Spleen (tissue), 11 donors: ENCODE measurements at regions not wholly inside any gene's neighbourhood (a gene's known extent, or its start where the extent isn't known, plus 50 kb on each side); places are given as distances from the start of the nearest gene placed in this dataset.

Experiments
- DNase-seq: peaks from one replicate; pipeline ENCODE4 v3.0.0-alpha.2; 2020
- H3K27ac ChIP-seq, 8 donors: fragments of 200-600 bp; sonication (generic) in 7 of 8; 1 replicate in 4 of 8; 2 replicates in 4 of 8; pipeline versions ENCODE4 v1.5.0 to v1.8.0; 2016 to 2021; ENCODE audit warnings: inconsistent platforms in 4 of 8, mild to moderate bottlenecking in 4 of 8, moderate library complexity in 1 of 8
- H3K27me3 ChIP-seq, 7 donors: fragments of 200-600 bp; sonication (generic) in 6 of 7; replicated peaks in 1 of 7; 1 replicate in 4 of 7; 2 replicates in 3 of 7; pipeline versions ENCODE4 v1.5.0 to v1.8.0; 2016 to 2021; ENCODE audit warnings: inconsistent platforms in 3 of 7, mild to moderate bottlenecking in 1 of 7
- H3K36me3 ChIP-seq, 6 donors: fragments of 200-600 bp; sonication (generic) in 5 of 6; 1 replicate in 4 of 6; 2 replicates in 2 of 6; pipeline versions ENCODE4 v1.5.0 to v1.8.0; 2016 to 2021; ENCODE audit warnings: inconsistent platforms in 2 of 6
- H3K4me1 ChIP-seq, 6 donors: fragments of 200-600 bp; sonication (generic) in 5 of 6; 1 replicate in 3 of 6; 2 replicates in 3 of 6; pipeline versions ENCODE4 v1.5.0 to v1.8.0; 2016 to 2021; ENCODE audit warnings: inconsistent platforms in 3 of 6
- H3K4me3 ChIP-seq, 8 donors: fragments of 200-600 bp; sonication (generic) in 7 of 8; 1 replicate in 4 of 8; 2 replicates in 4 of 8; pipeline versions ENCODE4 v1.5.0 to v1.8.0; 2016 to 2021; ENCODE audit warnings: inconsistent platforms in 4 of 8, mild to moderate bottlenecking in 4 of 8, moderate library complexity in 2 of 8
- H3K9me3 ChIP-seq, 8 donors: fragments of 200-600 bp; sonication (generic) in 7 of 8; 1 replicate in 4 of 8; 2 replicates in 4 of 8; pipeline versions ENCODE4 v1.5.0 to v1.8.0; 2016 to 2021; ENCODE audit warnings: inconsistent platforms in 4 of 8
- POLR2A ChIP-seq, 3 donors: fragments of 450-650 bp; IDR thresholded peaks; one replicate each; pipeline ENCODE4 v1.5.1; 2017; ENCODE audit warnings: antibody characterized with exemption in 3 of 3, mild to moderate bottlenecking in 1 of 3
- POLR2AphosphoS5 ChIP-seq, 3 donors: sonication (generic); formaldehyde crosslinking; IDR thresholded peaks; one replicate each; pipeline ENCODE4 v1.5.1; 2017; ENCODE audit warnings: antibody characterized with exemption in 3 of 3
- WGBS, 5 donors: extraction: QIAGEN DNeasy Blood & Tissue Kit in 3 of 5; methylation state at CpG; one replicate each; pipeline versions ENCODE4 v1.1.5 to v1.1.7; 2013 to 2018; 5-methylcytosine and 5-hydroxymethylcytosine counted together
- intact Hi-C: fragments of 100-400 bp; cut with DNase I; formaldehyde crosslinking; loops from one replicate; pipeline ENCODE4 v1.15.0; 2023; ENCODE audit warnings: low total_unique reads
- TF ChIP-seq, protein P1 (sequence below), 11 experiments: fragments of 200-600 bp in 7 of 11; fragments of 450-650 bp in 4 of 11; sonication (generic) in 4 of 11; IDR thresholded peaks in 8 of 11; conservative IDR thresholded peaks in 3 of 11; 1 replicate in 7 of 11; 2 replicates in 4 of 11; pipeline versions ENCODE4 v1.4.0 to v1.8.0; 2016 to 2021; ENCODE audit warnings: antibody characterized with exemption in 11 of 11, inconsistent platforms in 4 of 11, mild to moderate bottlenecking in 1 of 11
- donor health status: healthy with polysubstance abuse.
- donor health status: DM: no; HTN: no; CAD: no; lungs with moderate emphysema.
- donor health status: DM: no; HTN: no; CAD: no.
- donor health status: Bipolar disorder and iron deficiency.
- donor health status: healthy.
- donor health status: DM: no; HTN: no; CAD: no.
- donor health status: DM: yes; HTN: yes; CAD: no.

DNA sequence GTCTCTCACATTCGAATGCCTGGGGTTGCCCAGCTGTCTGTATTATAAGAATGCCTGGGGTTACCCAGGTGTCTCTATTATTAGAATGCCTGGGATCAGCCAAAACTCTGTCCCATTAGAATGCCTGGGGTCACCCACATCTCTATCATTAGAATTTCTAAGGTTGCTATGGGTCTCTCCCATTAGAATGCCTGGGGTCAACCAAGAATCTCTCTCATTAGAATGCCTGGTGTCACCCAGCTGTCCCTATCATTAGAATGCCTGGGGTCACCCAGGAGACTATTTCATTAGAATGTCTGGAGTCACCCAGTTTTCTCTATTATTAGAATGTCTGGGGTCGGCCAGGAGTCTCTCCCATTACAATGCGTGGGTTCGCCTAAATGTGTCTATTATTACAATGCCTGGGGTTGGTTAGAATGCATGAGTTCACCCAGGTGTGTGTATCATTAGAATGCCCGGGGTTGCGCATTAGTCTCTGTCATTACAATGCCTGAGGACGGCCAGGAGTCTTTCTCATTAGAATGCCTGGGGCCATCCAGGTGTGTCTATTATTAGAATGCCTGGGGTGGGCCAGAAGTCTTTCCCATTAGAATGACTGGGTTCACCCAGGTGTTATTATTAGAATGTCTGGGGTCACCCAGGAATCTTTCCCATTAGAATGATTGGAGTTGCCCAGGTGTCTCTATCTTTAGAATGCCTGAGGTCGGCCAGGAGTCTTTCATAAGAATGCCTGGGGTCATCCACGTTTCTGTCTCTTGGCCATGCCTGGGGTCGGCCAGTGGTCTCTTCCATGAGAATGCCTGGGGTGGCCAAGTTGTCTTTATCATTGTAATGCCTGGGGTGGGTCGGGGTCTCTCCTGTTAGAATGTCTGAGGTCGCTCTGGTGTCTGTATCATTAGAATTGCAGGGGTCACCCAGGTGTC lies 59.6 kb downstream of the RNF187 start:
- Histone ChIP-seq H3K9me3 (no peaks in the 10 kb centered on the region), H3K4me1 (no peaks in the 10 kb centered on the region), H3K36me3 (no peaks in the 10 kb centered on the region), H3K27me3 (peaks cover 0 to 63% (median 0%) of the 10 kb centered on the region in 7 donors), H3K27ac (no peak overlapping the region), H3K4me3 (no peak overlapping the region)
- WGBS, 5 donors = 69 to 78% (median 75%) methylated on average over 12 of the region's 12 CpGs
- DNase-seq = peak; percentile 9
- intact Hi-C loops = no loop called here
- TF ChIP-seq, protein P1, sequence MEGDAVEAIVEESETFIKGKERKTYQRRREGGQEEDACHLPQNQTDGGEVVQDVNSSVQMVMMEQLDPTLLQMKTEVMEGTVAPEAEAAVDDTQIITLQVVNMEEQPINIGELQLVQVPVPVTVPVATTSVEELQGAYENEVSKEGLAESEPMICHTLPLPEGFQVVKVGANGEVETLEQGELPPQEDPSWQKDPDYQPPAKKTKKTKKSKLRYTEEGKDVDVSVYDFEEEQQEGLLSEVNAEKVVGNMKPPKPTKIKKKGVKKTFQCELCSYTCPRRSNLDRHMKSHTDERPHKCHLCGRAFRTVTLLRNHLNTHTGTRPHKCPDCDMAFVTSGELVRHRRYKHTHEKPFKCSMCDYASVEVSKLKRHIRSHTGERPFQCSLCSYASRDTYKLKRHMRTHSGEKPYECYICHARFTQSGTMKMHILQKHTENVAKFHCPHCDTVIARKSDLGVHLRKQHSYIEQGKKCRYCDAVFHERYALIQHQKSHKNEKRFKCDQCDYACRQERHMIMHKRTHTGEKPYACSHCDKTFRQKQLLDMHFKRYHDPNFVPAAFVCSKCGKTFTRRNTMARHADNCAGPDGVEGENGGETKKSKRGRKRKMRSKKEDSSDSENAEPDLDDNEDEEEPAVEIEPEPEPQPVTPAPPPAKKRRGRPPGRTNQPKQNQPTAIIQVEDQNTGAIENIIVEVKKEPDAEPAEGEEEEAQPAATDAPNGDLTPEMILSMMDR (IDR thresholded peaks at IDR 0.05 in 8 of 11, conservative IDR thresholded peaks at IDR 0.05 in 3 of 11) = no peak
- no peak for TF ChIP-seq POLR2A (IDR thresholded peaks at IDR 0.05)
- TF ChIP-seq POLR2AphosphoS5 (IDR thresholded peaks at IDR 0.05) = no peak

DNA sequence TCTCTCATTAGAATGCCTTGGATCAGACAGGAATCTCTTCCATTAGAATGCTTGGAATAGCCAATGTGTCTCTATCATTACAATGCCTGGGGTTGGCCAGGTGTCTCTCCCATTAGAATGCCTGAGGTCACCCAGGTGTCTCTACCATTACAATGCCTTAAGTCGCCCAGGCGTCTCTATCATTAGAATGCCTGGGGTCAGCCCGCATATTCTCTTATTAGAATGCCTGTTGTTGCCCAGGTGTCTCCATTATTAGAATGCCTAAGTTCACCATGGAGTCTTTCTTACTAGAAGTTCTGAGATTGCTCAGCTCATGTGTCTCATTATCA lies 60.2 kb downstream of the RNF187 start:
- no peak overlapping the region for H3K4me3 ChIP-seq
- no peak for DNase-seq
- WGBS, 5 donors = 69 to 82% (median 76%) methylated on average over 3 of the region's 3 CpGs
- intact Hi-C loops = no loop called here
- no peak overlapping the region for H3K27ac ChIP-seq
- no peak for TF ChIP-seq POLR2AphosphoS5 (IDR thresholded peaks at IDR 0.05)
- TF ChIP-seq, protein P1 (IDR thresholded peaks at IDR 0.05 in 8 of 11, conservative IDR thresholded peaks at IDR 0.05 in 3 of 11) = no peak
- TF ChIP-seq POLR2A (IDR thresholded peaks at IDR 0.05) = no peak
- peaks cover 0 to 63% (median 0%) of the 10 kb centered on the region in 7 donors for H3K27me3 ChIP-seq
- no peaks in the 10 kb centered on the region for H3K4me1 ChIP-seq
- H3K9me3 ChIP-seq = no peaks in the 10 kb centered on the region
- H3K36me3 ChIP-seq = no peaks in the 10 kb centered on the region

- TF ChIP-seq POLR2A (IDR thresholded peaks at IDR 0.05) = no peak
- TF ChIP-seq, protein P1 (IDR thresholded peaks at IDR 0.05 in 8 of 11, conservative IDR thresholded peaks at IDR 0.05 in 3 of 11) = no peak
- TF ChIP-seq POLR2AphosphoS5 (IDR thresholded peaks at IDR 0.05) = no peak
- 20 to 33% (median 26%) methylated on average over 2 of the region's 2 CpGs for WGBS, 5 donors
- no peaks in the 10 kb centered on the region for H3K36me3 ChIP-seq
- H3K4me1 ChIP-seq = no peaks in the 10 kb centered on the region
- no peak overlapping the region for H3K4me3 ChIP-seq
- H3K27me3 ChIP-seq = peaks cover 0 to 56% (median 0%) of the 10 kb centered on the region in 7 donors
- intact Hi-C loops = no loop called here
- peak; percentile 10 for DNase-seq
- H3K9me3 ChIP-seq = no peaks in the 10 kb centered on the region
- H3K27ac ChIP-seq = no peak overlapping the region
Measured at GRCh38 chr1:228548788-228549187, 61.6 kb downstream of the RNF187 start.

- intact Hi-C loops = no loop called here
- WGBS, 5 donors = 48 to 73% (median 63%) methylated on average over 5 of the region's 5 CpGs
- H3K4me3 ChIP-seq = no peak overlapping the region
- H3K27me3 ChIP-seq = peaks cover 0 to 32% (median 0%) of the 10 kb centered on the region in 7 donors
- peaks cover 0 to 24% (median 16%) of the 10 kb centered on the region in 8 donors for H3K9me3 ChIP-seq
- no peaks in the 10 kb centered on the region for H3K36me3 ChIP-seq
- no peak overlapping the region for H3K27ac ChIP-seq
- no peaks in the 10 kb centered on the region for H3K4me1 ChIP-seq
- TF ChIP-seq, protein P1 (IDR thresholded peaks at IDR 0.05 in 8 of 11, conservative IDR thresholded peaks at IDR 0.05 in 3 of 11) = no peak
- TF ChIP-seq POLR2A (IDR thresholded peaks at IDR 0.05) (no peak), POLR2AphosphoS5 (IDR thresholded peaks at IDR 0.05) (no peak)
- no peak for DNase-seq
Measured at GRCh38 chr1:228552596-228553176, 65.5 kb downstream of the RNF187 start.
